B cell (primary cell): ENCODE measurements at regions not wholly inside any gene's neighbourhood (a gene's known extent, or its start where the extent isn't known, plus 50 kb on each side); places are given as distances from the start of the nearest gene placed in this dataset.
"Not testable (repeated sequence)": the region's sequence is repeated elsewhere in the genome, so short reads cannot be mapped to it uniquely, and the experiment has no call there.

ENCODE experiments used
- ATAC-seq: fragments of 200-7000 bp; cut with Tn5 transposase; one replicate; pipeline ENCODE4 v1.10.0; 2021; ENCODE audit warnings: low read depth, mild to moderate bottlenecking, moderate number of reproducible peaks, moderate library complexity
- CTCF ChIA-PET: fragments of 350-600 bp; sonication (Branson Sonifier 250); formaldehyde crosslinking; loops from one replicate; lab custom pipeline; 2021; ENCODE audit warnings: antibody characterized with exemption, inconsistent platforms; lab: Charles Lee
- POLR2A ChIA-PET: fragments of 350-600 bp; sonication (Branson Sonifier 250); formaldehyde crosslinking; loops from one replicate; lab custom pipeline; 2021; ENCODE audit warnings: antibody characterized with exemption; lab: Charles Lee
- DNase-seq: peaks from one replicate; pipeline ENCODE4 v3.0.0; 2013
- H2AFZ ChIP-seq: 2 replicates; pipeline ENCODE4 v1.6.1; 2012; ENCODE audit warnings: mild to moderate bottlenecking, low read depth, low read length; ENCODE audit not compliant: insufficient read depth, poor library complexity, severe bottlenecking
- H3K27ac ChIP-seq, 2 donors: 1 replicate in 1 of 2; 2 replicates in 1 of 2; pipeline ENCODE4 v1.5.1; 2012 to 2013; ENCODE audit warnings: low read length in 2 of 2, mild to moderate bottlenecking in 2 of 2, moderate library complexity in 1 of 2
- H3K27me3 ChIP-seq, 4 experiments: fragments of 200-600 bp in 1 of 4; sonication (generic) in 1 of 4; replicated peaks in 1 of 4; 1 replicate in 2 of 4; 2 replicates in 2 of 4; pipeline versions ENCODE4 v1.6.1 to v1.7.0; 2013 to 2016; ENCODE audit warnings: low read length in 3 of 4, mild to moderate bottlenecking in 2 of 4, mixed read lengths in 1 of 4, moderate library complexity in 1 of 4; ENCODE audit not compliant: insufficient read depth in 4 of 4, control insufficient read depth in 3 of 4; ENCODE audit errors: control extremely low read depth in 1 of 4
- H3K36me3 ChIP-seq, 2 experiments: replicated peaks in 1 of 2; 1 replicate in 1 of 2; 2 replicates in 1 of 2; pipeline versions ENCODE4 v1.6.1 to v1.7.1; 2013; ENCODE audit warnings: low read length in 1 of 2; ENCODE audit not compliant: insufficient read depth in 2 of 2, control insufficient read depth in 1 of 2; ENCODE audit errors: control extremely low read depth in 1 of 2, extremely low read depth in 1 of 2
- H3K4me1 ChIP-seq, 2 donors: fragments of 200-600 bp in 1 of 2; sonication (generic) in 1 of 2; 1 replicate in 1 of 2; 2 replicates in 1 of 2; pipeline versions ENCODE4 v1.5.1 to v1.6.1; 2013 to 2017; ENCODE audit warnings: low read length in 2 of 2; ENCODE audit not compliant: control insufficient read depth in 2 of 2, insufficient read depth in 2 of 2
- H3K4me2 ChIP-seq: replicated peaks from 2 replicates; pipeline ENCODE3; 2012; ENCODE audit warnings: mild to moderate bottlenecking, low read depth, low read length; ENCODE audit not compliant: poor library complexity, severe bottlenecking
- H3K4me3 ChIP-seq, 5 experiments: fragments of 200-600 bp in 1 of 5; sonication (generic) in 1 of 5; 1 replicate in 3 of 5; 2 replicates in 2 of 5; pipeline versions ENCODE4 v1.5.1 to v1.7.0; 2011 to 2016; ENCODE audit warnings: low read length in 4 of 5, mild to moderate bottlenecking in 4 of 5, low read depth in 2 of 5, control low read depth in 1 of 5, moderate library complexity in 1 of 5; ENCODE audit not compliant: insufficient read depth in 1 of 5; ENCODE audit errors: control extremely low read depth in 1 of 5, extremely low read depth in 1 of 5
- H3K79me2 ChIP-seq: fragments of 200-600 bp; sonication (generic); one replicate; pipeline ENCODE4 v1.6.0; 2016; ENCODE audit warnings: low read length; ENCODE audit not compliant: control insufficient read depth, insufficient read depth
- H3K9ac ChIP-seq: fragments of 200-600 bp; sonication (generic); 2 replicates; pipeline ENCODE4 v1.6.1; 2017; ENCODE audit warnings: mild to moderate bottlenecking, low read length, moderate library complexity
- H3K9me3 ChIP-seq, 3 donors: one replicate each; pipeline versions ENCODE4 v1.6.1 to v1.7.1; 2013; ENCODE audit warnings: low read length in 2 of 3; ENCODE audit not compliant: control insufficient read depth in 2 of 3, insufficient read depth in 1 of 3; ENCODE audit errors: control extremely low read depth in 1 of 3
- H4K20me1 ChIP-seq: 2 replicates; pipeline ENCODE4 v1.6.0; 2012; ENCODE audit warnings: mild to moderate bottlenecking, low read length; ENCODE audit not compliant: insufficient read depth, control insufficient read depth, poor library complexity, severe bottlenecking
- H3K27ac Mint-ChIP-seq: one replicate; pipeline ENCODE4 v1.8.0; 2021; ENCODE audit warnings: mixed read lengths
- H3K27me3 Mint-ChIP-seq: one replicate; pipeline ENCODE4 v1.8.0; 2021; ENCODE audit warnings: mixed read lengths
- H3K4me1 Mint-ChIP-seq: one replicate; pipeline ENCODE4 v1.8.0; 2021; ENCODE audit warnings: mixed read lengths
- H3K4me3 Mint-ChIP-seq: one replicate; pipeline ENCODE4 v1.8.0; 2021; ENCODE audit warnings: mixed read lengths
- H3K9me3 Mint-ChIP-seq: one replicate; pipeline ENCODE4 v1.8.0; 2022; ENCODE audit warnings: mixed read lengths; ENCODE audit not compliant: insufficient read depth
- EZH2 ChIP-seq: IDR thresholded peaks from 2 replicates; pipeline ENCODE4 v1.6.1; 2012; ENCODE audit warnings: borderline replicate concordance, low read depth, mild to moderate bottlenecking, moderate library complexity, low read length; ENCODE audit not compliant: insufficient read depth, poor library complexity, severe bottlenecking
- WGBS: methylation state at CpG from one replicate; pipeline ENCODE4 v1.1.5; 2013; ENCODE audit warnings: missing lambda C conversion rate; ENCODE audit not compliant: insufficient coverage; 5-methylcytosine and 5-hydroxymethylcytosine counted together
- intact Hi-C: fragments of 100-400 bp; cut with micrococcal nuclease; formaldehyde crosslinking; loops from one replicate; pipeline ENCODE4 v1.10.0; 2022
- TF ChIP-seq, protein P1 (sequence below): fragments of 200-600 bp; IDR thresholded peaks from one replicate; pipeline ENCODE4 v1.8.0; 2022; ENCODE audit warnings: antibody characterized with exemption, mild to moderate bottlenecking

DNA sequence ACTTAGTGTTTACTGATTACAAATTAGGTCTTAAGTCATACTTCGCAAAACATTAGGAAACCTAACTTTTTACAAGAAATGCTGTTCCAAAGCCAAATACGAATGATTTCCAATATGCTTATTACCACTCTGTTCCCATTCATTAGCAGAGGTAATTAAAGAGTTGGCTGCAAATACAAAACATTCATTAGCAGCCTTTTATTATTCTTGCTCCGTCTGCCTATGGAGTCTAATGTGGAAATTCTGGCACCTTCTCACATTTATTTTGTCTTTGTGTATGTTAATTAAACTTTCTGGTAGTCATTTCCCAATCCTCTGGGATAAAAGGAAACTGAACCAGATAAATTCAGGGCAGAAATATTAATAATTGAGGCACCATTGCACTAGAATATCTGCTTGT is 689.0 kb downstream of the PLOD2 start:
- no peak overlapping the region for H3K9ac ChIP-seq
- H2AFZ ChIP-seq, result no peak overlapping the region
- no peak for TF ChIP-seq EZH2
- TF ChIP-seq, protein P1, sequence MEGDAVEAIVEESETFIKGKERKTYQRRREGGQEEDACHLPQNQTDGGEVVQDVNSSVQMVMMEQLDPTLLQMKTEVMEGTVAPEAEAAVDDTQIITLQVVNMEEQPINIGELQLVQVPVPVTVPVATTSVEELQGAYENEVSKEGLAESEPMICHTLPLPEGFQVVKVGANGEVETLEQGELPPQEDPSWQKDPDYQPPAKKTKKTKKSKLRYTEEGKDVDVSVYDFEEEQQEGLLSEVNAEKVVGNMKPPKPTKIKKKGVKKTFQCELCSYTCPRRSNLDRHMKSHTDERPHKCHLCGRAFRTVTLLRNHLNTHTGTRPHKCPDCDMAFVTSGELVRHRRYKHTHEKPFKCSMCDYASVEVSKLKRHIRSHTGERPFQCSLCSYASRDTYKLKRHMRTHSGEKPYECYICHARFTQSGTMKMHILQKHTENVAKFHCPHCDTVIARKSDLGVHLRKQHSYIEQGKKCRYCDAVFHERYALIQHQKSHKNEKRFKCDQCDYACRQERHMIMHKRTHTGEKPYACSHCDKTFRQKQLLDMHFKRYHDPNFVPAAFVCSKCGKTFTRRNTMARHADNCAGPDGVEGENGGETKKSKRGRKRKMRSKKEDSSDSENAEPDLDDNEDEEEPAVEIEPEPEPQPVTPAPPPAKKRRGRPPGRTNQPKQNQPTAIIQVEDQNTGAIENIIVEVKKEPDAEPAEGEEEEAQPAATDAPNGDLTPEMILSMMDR, result no peak
- POLR2A ChIA-PET, result no interaction called here
- no peaks in the 10 kb centered on the region for H3K36me3 ChIP-seq
- H3K27ac ChIP-seq, result no peak overlapping the region
- no peak overlapping the region for H3K4me3 ChIP-seq
- H3K4me1 ChIP-seq, result no peaks in the 10 kb centered on the region
- no peaks in the 10 kb centered on the region for H3K79me2 ChIP-seq
- H3K27me3 ChIP-seq, result no peaks in the 10 kb centered on the region
- no CpG with 5 or more reads among the region's 3 CpGs for WGBS
- intact Hi-C loops, result no loop called here
- no peaks in the 10 kb centered on the region for H3K27me3 Mint-ChIP-seq
- no peaks in the 10 kb centered on the region for H3K4me1 Mint-ChIP-seq
- no peak overlapping the region for H3K4me3 Mint-ChIP-seq
- CTCF ChIA-PET, result no interaction called here
- ATAC-seq, result no peak
- H3K9me3 ChIP-seq, result no peaks in the 10 kb centered on the region
- peaks cover 5% of the 10 kb centered on the region for H3K9me3 Mint-ChIP-seq
- H4K20me1 ChIP-seq, result no peaks in the 10 kb centered on the region
- no peak overlapping the region for H3K4me2 ChIP-seq
- DNase-seq, result no peak
- H3K27ac Mint-ChIP-seq, result no peak overlapping the region

DNA sequence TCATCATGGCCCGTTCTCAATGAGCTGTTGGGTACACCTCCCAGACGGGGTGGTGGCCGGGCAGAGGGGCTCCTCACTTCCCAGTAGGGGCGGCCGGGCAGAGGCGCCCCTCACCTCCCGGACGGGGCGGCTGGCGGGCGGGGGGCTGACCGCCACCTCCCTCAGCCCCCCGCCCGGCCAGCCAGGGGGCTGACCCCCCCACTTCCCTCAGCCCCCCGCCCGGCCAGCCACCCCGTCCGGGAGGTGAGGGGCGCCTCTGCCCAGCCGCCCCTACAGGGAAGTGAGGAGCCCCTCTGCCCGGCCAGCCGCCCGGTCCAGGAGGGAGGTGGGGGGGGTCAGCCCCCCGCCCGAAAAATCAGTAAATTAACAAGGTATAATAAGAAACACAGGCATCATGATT is 678.2 kb downstream of the PLOD2 start:
- H3K9ac ChIP-seq, H2AFZ ChIP-seq, DNase-seq, H3K4me1 ChIP-seq, H3K27ac ChIP-seq, H3K4me3 Mint-ChIP-seq, CTCF ChIA-PET, H3K27ac Mint-ChIP-seq, H3K36me3 ChIP-seq, H3K9me3 Mint-ChIP-seq, H3K4me3 ChIP-seq, H3K4me1 Mint-ChIP-seq, H3K9me3 ChIP-seq, ATAC-seq, POLR2A ChIA-PET, H3K79me2 ChIP-seq, H3K4me2 ChIP-seq, H3K27me3 Mint-ChIP-seq, H3K27me3 ChIP-seq, H4K20me1 ChIP-seq, intact Hi-C loops: not testable (repeated sequence)
- no CpG with 5 or more reads among the region's 25 CpGs for WGBS
